NT2/D1 (cell line): ENCODE measurements at regions not wholly inside any gene's neighbourhood (a gene's known extent, or its start where the extent isn't known, plus 50 kb on each side); places are given as distances from the start of the nearest gene placed in this dataset.

Experiments used
- SUZ12 ChIP-seq: IDR thresholded peaks from 2 replicates; pipeline ENCODE4 v1.6.1; 2011; ENCODE audit not compliant: insufficient read length, insufficient read depth; ENCODE audit errors: extremely low read depth
- YY1 ChIP-seq: IDR thresholded peaks from 2 replicates; pipeline ENCODE4 v1.6.1; 2011; ENCODE audit not compliant: insufficient read length, insufficient read depth
- ZNF274 ChIP-seq: IDR thresholded peaks from 2 replicates; pipeline ENCODE4 v1.6.1; 2011; ENCODE audit warnings: mild to moderate bottlenecking, low read depth, low read length

- TF ChIP-seq SUZ12: no peak
- no peak for TF ChIP-seq ZNF274
- TF ChIP-seq YY1: no peak
These were observed 269.5 kb upstream of the FOXF1 start for GRCh38 chr16:86240716-86241363.
